ENCODE measurements at regions not wholly inside any gene's neighbourhood (a gene's known extent, or its start where the extent isn't known, plus 50 kb on each side); places are given as distances from the start of the nearest gene placed in this dataset.
"Not testable (repeated sequence)": the region's sequence is repeated elsewhere in the genome, so short reads cannot be mapped to it uniquely, and the experiment has no call there.

DNA sequence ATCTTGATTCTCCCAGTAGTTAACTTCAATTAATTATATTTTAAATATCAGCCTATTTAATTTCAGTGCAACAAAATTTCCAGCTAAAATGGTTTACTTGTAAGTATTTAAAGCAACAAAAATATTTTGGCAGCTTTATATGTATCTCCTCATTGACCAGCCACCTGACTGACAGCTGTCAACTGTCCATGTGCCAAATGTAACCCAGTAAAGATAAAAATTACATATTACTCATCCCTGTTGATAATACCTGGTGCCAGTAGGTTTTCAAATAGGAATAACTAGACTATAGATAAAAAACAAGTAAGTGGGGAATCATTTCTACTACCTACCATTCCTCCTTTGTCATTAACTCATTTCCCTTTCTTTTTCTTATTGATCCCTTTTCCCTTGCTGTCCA is 341.9 kb downstream of the TYW1 start:
- TF ChIP-seq, protein P1, sequence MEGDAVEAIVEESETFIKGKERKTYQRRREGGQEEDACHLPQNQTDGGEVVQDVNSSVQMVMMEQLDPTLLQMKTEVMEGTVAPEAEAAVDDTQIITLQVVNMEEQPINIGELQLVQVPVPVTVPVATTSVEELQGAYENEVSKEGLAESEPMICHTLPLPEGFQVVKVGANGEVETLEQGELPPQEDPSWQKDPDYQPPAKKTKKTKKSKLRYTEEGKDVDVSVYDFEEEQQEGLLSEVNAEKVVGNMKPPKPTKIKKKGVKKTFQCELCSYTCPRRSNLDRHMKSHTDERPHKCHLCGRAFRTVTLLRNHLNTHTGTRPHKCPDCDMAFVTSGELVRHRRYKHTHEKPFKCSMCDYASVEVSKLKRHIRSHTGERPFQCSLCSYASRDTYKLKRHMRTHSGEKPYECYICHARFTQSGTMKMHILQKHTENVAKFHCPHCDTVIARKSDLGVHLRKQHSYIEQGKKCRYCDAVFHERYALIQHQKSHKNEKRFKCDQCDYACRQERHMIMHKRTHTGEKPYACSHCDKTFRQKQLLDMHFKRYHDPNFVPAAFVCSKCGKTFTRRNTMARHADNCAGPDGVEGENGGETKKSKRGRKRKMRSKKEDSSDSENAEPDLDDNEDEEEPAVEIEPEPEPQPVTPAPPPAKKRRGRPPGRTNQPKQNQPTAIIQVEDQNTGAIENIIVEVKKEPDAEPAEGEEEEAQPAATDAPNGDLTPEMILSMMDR (IDR thresholded peaks at IDR 0.05; ENCODE audit: low read depth, low read length), result not testable (repeated sequence)
- not testable (repeated sequence) for TF ChIP-seq EZH2phosphoT487 (IDR thresholded peaks at IDR 0.05; ENCODE audit: low read depth)

Data from OCI-LY3 (cell line).